Kidney (tissue), 13 donors: ENCODE measurements at regions not wholly inside any gene's neighbourhood (a gene's known extent, or its start where the extent isn't known, plus 50 kb on each side); places are given as distances from the start of the nearest gene placed in this dataset.

Experiments
- DNase-seq, 5 donors: peaks; one replicate each; pipeline ENCODE4 v3.0.0-alpha.2; 2013 to 2020
- FAIRE-seq: peaks from 2 replicates; lab custom pipeline; 2012; peaks lifted over from hg19 to GRCh38; lab: Jason Lieb, UNC
- H3K27ac ChIP-seq, 2 donors: one replicate each; pipeline ENCODE4 v1.7.0; 2013; ENCODE audit warnings: low read depth in 2 of 2, low read length in 2 of 2, inconsistent platforms in 1 of 2
- H3K27me3 ChIP-seq: one replicate; pipeline ENCODE4 v1.7.1; 2013; ENCODE audit warnings: low read length, inconsistent platforms; ENCODE audit not compliant: control insufficient read depth, insufficient read depth
- H3K36me3 ChIP-seq, 3 donors: one replicate each; pipeline versions ENCODE4 v1.7.0 to v1.7.1; 2013; ENCODE audit warnings: low read length in 3 of 3, control low read depth in 1 of 3, inconsistent platforms in 1 of 3; ENCODE audit not compliant: insufficient read depth in 3 of 3, control insufficient read depth in 2 of 3
- H3K4me1 ChIP-seq, 3 donors: one replicate each; pipeline versions ENCODE4 v1.7.0 to v1.7.1; 2013; ENCODE audit warnings: low read length in 3 of 3, inconsistent platforms in 1 of 3, low read depth in 1 of 3; ENCODE audit not compliant: control insufficient read depth in 2 of 3, insufficient read depth in 2 of 3
- H3K4me3 ChIP-seq, 3 donors: one replicate each; pipeline versions ENCODE4 v1.7.0 to v1.8.1; 2013; ENCODE audit warnings: low read length in 3 of 3, control low read depth in 1 of 3, inconsistent platforms in 1 of 3
- H3K9ac ChIP-seq, 3 donors: one replicate each; pipeline versions ENCODE4 v1.7.0 to v1.7.1; 2013; ENCODE audit warnings: low read length in 3 of 3, control low read depth in 1 of 3, inconsistent platforms in 1 of 3
- H3K9me3 ChIP-seq, 3 donors: one replicate each; pipeline versions ENCODE4 v1.7.0 to v1.7.1; 2013; ENCODE audit warnings: low read length in 3 of 3, control low read depth in 1 of 3, inconsistent platforms in 1 of 3; ENCODE audit not compliant: control insufficient read depth in 2 of 3, insufficient read depth in 1 of 3
- intact Hi-C: fragments of 100-400 bp; cut with DNase I; formaldehyde crosslinking; loops from one replicate; pipeline ENCODE4 v1.11.1; 2022
- TF ChIP-seq, protein P1 (sequence below): IDR thresholded peaks from 3 replicates; pipeline ENCODE4 v1.5.1; 2012; ENCODE audit warnings: mild to moderate bottlenecking, moderate library complexity, borderline replicate concordance; ENCODE audit not compliant: insufficient read depth; ENCODE audit errors: extremely low read depth
- donor health status: control.
- donor health status: control.
- donor health status: control.
- donor health status: control.
- donor health status: control.
- donor health status: DM: yes; HTN: yes; CAD: no.
- donor health status: Normal renal cell carcinoma (clear cell type).

DNA sequence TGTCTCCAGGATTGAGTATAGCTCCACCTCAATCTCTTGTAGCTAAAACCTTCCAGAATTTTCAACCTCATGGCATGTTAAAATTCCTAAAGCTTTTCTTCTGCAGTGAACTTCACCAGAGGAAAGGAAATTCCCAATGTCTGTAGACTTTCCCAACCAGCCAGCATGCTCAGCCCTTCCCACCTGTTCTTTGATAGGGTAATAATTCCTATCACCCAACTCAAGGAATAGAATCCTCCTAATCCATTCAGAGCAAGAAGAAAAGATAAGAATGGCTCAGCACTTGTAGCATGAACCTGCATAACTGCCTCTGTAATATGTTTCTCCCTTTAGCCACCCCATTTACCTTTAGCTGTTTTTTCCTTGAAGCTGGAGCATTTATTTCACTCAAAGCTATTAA lies 301.8 kb upstream of the GADL1 start:
- Histone ChIP-seq H3K9me3 (no peaks in the 10 kb centered on the region), H3K36me3 (no peaks in the 10 kb centered on the region), H3K27ac (no peak overlapping the region), H3K9ac (no peak overlapping the region), H3K4me3 (no peak overlapping the region), H3K4me1 (no peaks in the 10 kb centered on the region), H3K27me3 (no peaks in the 10 kb centered on the region)
- DNase-seq (no peak), FAIRE-seq (no peak)
- TF ChIP-seq, protein P1, sequence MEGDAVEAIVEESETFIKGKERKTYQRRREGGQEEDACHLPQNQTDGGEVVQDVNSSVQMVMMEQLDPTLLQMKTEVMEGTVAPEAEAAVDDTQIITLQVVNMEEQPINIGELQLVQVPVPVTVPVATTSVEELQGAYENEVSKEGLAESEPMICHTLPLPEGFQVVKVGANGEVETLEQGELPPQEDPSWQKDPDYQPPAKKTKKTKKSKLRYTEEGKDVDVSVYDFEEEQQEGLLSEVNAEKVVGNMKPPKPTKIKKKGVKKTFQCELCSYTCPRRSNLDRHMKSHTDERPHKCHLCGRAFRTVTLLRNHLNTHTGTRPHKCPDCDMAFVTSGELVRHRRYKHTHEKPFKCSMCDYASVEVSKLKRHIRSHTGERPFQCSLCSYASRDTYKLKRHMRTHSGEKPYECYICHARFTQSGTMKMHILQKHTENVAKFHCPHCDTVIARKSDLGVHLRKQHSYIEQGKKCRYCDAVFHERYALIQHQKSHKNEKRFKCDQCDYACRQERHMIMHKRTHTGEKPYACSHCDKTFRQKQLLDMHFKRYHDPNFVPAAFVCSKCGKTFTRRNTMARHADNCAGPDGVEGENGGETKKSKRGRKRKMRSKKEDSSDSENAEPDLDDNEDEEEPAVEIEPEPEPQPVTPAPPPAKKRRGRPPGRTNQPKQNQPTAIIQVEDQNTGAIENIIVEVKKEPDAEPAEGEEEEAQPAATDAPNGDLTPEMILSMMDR = no peak
- intact Hi-C loops = no loop called here

DNA sequence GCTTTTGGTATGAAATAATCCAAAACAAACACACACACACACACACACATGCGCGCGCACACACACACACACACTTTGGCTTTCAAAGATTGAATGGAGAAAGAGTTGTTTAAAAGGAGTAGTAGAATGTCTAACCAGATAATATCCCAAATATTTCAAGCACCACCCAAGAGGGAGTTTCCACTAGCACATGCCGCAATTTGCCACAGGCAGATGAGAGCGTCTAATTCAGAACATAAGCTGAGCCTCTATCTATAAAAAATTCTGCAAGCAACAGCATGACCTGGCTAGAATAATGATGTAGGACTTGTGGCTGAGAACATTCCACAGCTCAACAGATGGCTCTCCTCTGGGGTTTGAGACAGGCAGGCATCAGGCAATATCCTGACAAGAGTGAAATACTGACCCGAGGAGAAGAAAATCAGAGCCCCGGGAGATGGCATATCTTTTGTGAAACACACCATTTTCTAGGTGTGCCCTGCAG lies 302.5 kb upstream of the GADL1 start:
- TF ChIP-seq, protein P1 = no peak
- no peaks in the 10 kb centered on the region for H3K9me3 ChIP-seq
- H3K4me3 ChIP-seq = no peak overlapping the region
- DNase-seq (peak in 3 of 5 donors; percentile 17 to 46 (median 39)), FAIRE-seq (no peak)
- intact Hi-C loops = no loop called here
- no peaks in the 10 kb centered on the region for H3K27me3 ChIP-seq
- H3K4me1 ChIP-seq = no peaks in the 10 kb centered on the region
- H3K9ac ChIP-seq = no peak overlapping the region
- H3K36me3 ChIP-seq = no peaks in the 10 kb centered on the region
- H3K27ac ChIP-seq = no peak overlapping the region

DNA sequence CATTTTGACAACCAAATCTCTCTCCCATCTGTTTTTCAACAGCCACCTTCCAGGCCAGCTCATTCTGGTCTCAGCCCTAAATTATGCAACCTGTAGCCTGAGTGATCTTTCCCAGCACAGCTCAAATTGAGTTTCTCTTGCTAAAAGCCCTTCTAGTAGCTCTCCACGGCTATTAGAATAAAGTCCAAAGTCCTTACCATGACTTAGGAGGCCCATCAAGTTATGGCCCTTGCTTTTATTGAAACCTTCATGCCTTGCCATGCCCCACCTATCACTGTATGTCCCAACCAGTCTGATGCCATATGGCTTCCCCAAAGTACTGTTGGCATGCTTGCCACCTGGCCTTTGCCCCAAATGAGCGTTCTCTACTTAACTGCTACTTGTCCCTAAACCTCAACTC lies 303.5 kb upstream of the GADL1 start:
- no peak overlapping the region for H3K4me3 ChIP-seq
- no peaks in the 10 kb centered on the region for H3K4me1 ChIP-seq
- no peak overlapping the region for H3K9ac ChIP-seq
- no peaks in the 10 kb centered on the region for H3K27me3 ChIP-seq
- H3K27ac ChIP-seq = no peak overlapping the region
- intact Hi-C loops = no loop called here
- TF ChIP-seq, protein P1 = no peak
- no peaks in the 10 kb centered on the region for H3K9me3 ChIP-seq
- DNase-seq (no peak), FAIRE-seq (no peak)
- no peaks in the 10 kb centered on the region for H3K36me3 ChIP-seq

DNA sequence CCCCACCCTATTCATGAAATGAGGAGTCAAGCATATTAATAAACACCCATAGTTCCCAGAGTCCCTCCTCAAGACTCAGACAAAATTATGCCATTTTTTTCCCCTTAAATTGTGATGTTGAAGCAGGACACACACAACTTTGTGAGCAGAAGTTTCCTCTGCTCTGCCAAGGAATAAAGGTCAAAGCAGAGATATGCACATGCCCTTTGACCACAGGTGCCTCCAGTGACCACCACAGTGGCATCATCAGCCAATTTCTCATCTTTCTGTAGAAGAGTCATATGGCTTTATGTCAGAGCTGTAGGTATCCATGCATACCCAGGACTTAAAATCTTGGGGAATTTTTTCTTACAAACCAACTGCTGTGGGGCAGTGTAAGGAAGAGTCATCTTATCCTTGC lies 304.4 kb upstream of the GADL1 start:
- Histone ChIP-seq H3K4me3 (no peak overlapping the region), H3K9me3 (no peaks in the 10 kb centered on the region), H3K9ac (no peak overlapping the region), H3K36me3 (no peaks in the 10 kb centered on the region), H3K27me3 (no peaks in the 10 kb centered on the region), H3K4me1 (no peaks in the 10 kb centered on the region), H3K27ac (no peak overlapping the region)
- DNase-seq (no peak), FAIRE-seq (no peak)
- TF ChIP-seq, protein P1 = no peak
- intact Hi-C loops = no loop called here
